Suprapubic skin (tissue), 4 donors: ENCODE measurements at regions not wholly inside any gene's neighbourhood (a gene's known extent, or its start where the extent isn't known, plus 50 kb on each side); places are given as distances from the start of the nearest gene placed in this dataset.

Experiments
- DNase-seq, 2 donors: peaks; one replicate each; pipeline ENCODE4 v3.0.0-alpha.2; 2019; ENCODE audit warnings: low spot score in 2 of 2
- H3K27ac ChIP-seq: fragments of 200-600 bp; sonication (generic); one replicate; pipeline ENCODE4 v1.5.1; 2019
- H3K27me3 ChIP-seq: fragments of 200-600 bp; sonication (generic); one replicate; pipeline ENCODE4 v1.5.1; 2019
- H3K36me3 ChIP-seq: fragments of 200-600 bp; sonication (generic); one replicate; pipeline ENCODE4 v1.5.1; 2019
- H3K4me1 ChIP-seq: fragments of 200-600 bp; sonication (generic); one replicate; pipeline ENCODE4 v1.5.1; 2019
- H3K4me3 ChIP-seq: fragments of 200-600 bp; sonication (generic); one replicate; pipeline ENCODE4 v1.5.1; 2019; ENCODE audit warnings: mild to moderate bottlenecking
- H3K9me3 ChIP-seq: fragments of 200-600 bp; sonication (generic); one replicate; pipeline ENCODE4 v1.5.1; 2019
- EP300 ChIP-seq: sonication (generic); formaldehyde crosslinking; IDR thresholded peaks from one replicate; pipeline ENCODE4 v1.6.1; 2017; ENCODE audit warnings: antibody characterized with exemption
- POLR2A ChIP-seq, 2 donors: fragments of 450-650 bp; IDR thresholded peaks; one replicate each; pipeline ENCODE4 v1.6.1; 2017; ENCODE audit warnings: antibody characterized with exemption in 2 of 2, mild to moderate bottlenecking in 2 of 2, moderate library complexity in 2 of 2
- POLR2AphosphoS5 ChIP-seq, 3 donors: sonication (generic); formaldehyde crosslinking; IDR thresholded peaks; one replicate each; pipeline ENCODE4 v1.6.1; 2017; ENCODE audit warnings: antibody characterized with exemption in 3 of 3
- WGBS: methylation state at CpG from one replicate; pipeline ENCODE4 v1.1.5; 2018; 5-methylcytosine and 5-hydroxymethylcytosine counted together
- TF ChIP-seq, protein P1 (sequence below), 2 donors: fragments of 200-600 bp in 1 of 2; fragments of 450-650 bp in 1 of 2; sonication (generic) in 1 of 2; IDR thresholded peaks; one replicate each; pipeline ENCODE4 v1.5.1; 2016 to 2019; ENCODE audit warnings: antibody characterized with exemption in 2 of 2, mild to moderate bottlenecking in 1 of 2, moderate library complexity in 1 of 2

GRCh38 chr5:57576317-57576716 lies 93.7 kb upstream of the ACTBL2 start:
- no peaks in the 10 kb centered on the region for H3K4me1 ChIP-seq
- WGBS, result 80% methylated on average over 6 of the region's 6 CpGs
- no peaks in the 10 kb centered on the region for H3K36me3 ChIP-seq
- no peaks in the 10 kb centered on the region for H3K9me3 ChIP-seq
- H3K4me3 ChIP-seq, result no peak overlapping the region
- H3K27ac ChIP-seq, result no peak overlapping the region
- TF ChIP-seq EP300 (no peak), POLR2A (IDR thresholded peaks at IDR 0.05) (no peak), POLR2AphosphoS5 (IDR thresholded peaks at IDR 0.05) (no peak)
- TF ChIP-seq, protein P1, sequence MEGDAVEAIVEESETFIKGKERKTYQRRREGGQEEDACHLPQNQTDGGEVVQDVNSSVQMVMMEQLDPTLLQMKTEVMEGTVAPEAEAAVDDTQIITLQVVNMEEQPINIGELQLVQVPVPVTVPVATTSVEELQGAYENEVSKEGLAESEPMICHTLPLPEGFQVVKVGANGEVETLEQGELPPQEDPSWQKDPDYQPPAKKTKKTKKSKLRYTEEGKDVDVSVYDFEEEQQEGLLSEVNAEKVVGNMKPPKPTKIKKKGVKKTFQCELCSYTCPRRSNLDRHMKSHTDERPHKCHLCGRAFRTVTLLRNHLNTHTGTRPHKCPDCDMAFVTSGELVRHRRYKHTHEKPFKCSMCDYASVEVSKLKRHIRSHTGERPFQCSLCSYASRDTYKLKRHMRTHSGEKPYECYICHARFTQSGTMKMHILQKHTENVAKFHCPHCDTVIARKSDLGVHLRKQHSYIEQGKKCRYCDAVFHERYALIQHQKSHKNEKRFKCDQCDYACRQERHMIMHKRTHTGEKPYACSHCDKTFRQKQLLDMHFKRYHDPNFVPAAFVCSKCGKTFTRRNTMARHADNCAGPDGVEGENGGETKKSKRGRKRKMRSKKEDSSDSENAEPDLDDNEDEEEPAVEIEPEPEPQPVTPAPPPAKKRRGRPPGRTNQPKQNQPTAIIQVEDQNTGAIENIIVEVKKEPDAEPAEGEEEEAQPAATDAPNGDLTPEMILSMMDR (IDR thresholded peaks at IDR 0.05), result no peak
- H3K27me3 ChIP-seq, result no peaks in the 10 kb centered on the region
- DNase-seq, result no peak

GRCh38 chr5:57575839-57576238 lies 93.2 kb upstream of the ACTBL2 start:
- WGBS, result 91% methylated on average over 9 of the region's 9 CpGs
- Histone ChIP-seq H3K4me3 (no peak overlapping the region), H3K27me3 (no peaks in the 10 kb centered on the region), H3K27ac (no peak overlapping the region), H3K4me1 (no peaks in the 10 kb centered on the region), H3K36me3 (no peaks in the 10 kb centered on the region), H3K9me3 (no peaks in the 10 kb centered on the region)
- DNase-seq, result no peak
- TF ChIP-seq, protein P1 (IDR thresholded peaks at IDR 0.05), result no peak
- TF ChIP-seq POLR2AphosphoS5 (IDR thresholded peaks at IDR 0.05) (no peak), POLR2A (IDR thresholded peaks at IDR 0.05) (no peak), EP300 (no peak)

- no peaks in the 10 kb centered on the region for H3K36me3 ChIP-seq
- H3K9me3 ChIP-seq, result no peaks in the 10 kb centered on the region
- no peaks in the 10 kb centered on the region for H3K27me3 ChIP-seq
- DNase-seq, result no peak
- H3K27ac ChIP-seq, result no peak overlapping the region
- no peak overlapping the region for H3K4me3 ChIP-seq
- TF ChIP-seq POLR2AphosphoS5 (IDR thresholded peaks at IDR 0.05), result no peak
- TF ChIP-seq, protein P1 (IDR thresholded peaks at IDR 0.05), result no peak
- no peak for TF ChIP-seq POLR2A (IDR thresholded peaks at IDR 0.05)
- no peak for TF ChIP-seq EP300
- no peaks in the 10 kb centered on the region for H3K4me1 ChIP-seq
Measured at GRCh38 chr5:57572461-57572860, 89.8 kb upstream of the ACTBL2 start.

DNA sequence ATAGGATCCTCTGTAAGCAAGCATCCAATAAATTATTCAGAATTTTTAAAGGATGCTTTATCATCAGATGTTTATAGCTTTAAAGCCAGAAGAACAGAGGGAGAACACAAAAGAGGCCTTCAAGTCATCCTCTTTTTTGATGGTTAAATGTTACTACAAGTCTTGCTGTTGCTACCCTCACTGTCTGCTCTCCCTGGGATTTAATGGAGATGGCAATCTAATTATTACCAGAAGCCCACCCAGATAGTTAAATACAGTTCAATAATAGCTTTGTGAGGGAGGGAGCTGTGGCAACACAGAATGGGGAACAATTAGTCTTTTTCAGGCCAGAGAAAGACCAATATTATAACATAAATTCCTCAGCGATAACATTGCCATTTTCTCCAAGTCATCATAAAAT lies 87.0 kb upstream of the ACTBL2 start:
- no peak for DNase-seq
- TF ChIP-seq POLR2A (IDR thresholded peaks at IDR 0.05) (no peak), POLR2AphosphoS5 (IDR thresholded peaks at IDR 0.05) (no peak), EP300 (no peak)
- TF ChIP-seq, protein P1 (IDR thresholded peaks at IDR 0.05), result no peak
- 37% methylated on average over 1 of the region's 1 CpG for WGBS

DNA sequence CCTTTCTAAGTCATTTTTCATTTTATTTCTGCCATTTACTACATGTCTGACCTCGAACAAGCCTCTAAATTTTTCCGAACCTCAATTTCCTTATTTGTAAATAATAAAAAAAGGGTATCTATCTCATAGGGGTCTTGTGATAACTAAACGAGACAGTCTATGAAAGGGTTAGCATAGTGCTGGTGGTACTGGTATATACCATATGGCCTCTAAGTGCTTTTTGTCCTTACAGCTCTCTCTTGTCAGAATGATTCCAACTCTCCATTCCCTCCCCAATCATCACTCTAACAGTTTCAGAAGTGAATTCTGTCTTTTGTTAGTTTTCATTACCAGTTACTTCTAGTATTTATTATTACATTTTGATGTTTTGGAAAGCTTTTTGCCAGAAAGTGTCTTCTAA lies 85.5 kb upstream of the ACTBL2 start:
- H3K9me3 ChIP-seq, result no peaks in the 10 kb centered on the region
- 88% methylated on average over 3 of the region's 3 CpGs for WGBS
- H3K4me3 ChIP-seq, result no peak overlapping the region
- H3K36me3 ChIP-seq, result no peaks in the 10 kb centered on the region
- H3K27ac ChIP-seq, result no peak overlapping the region
- no peaks in the 10 kb centered on the region for H3K4me1 ChIP-seq
- H3K27me3 ChIP-seq, result no peaks in the 10 kb centered on the region
- TF ChIP-seq EP300 (no peak), POLR2A (IDR thresholded peaks at IDR 0.05) (no peak), POLR2AphosphoS5 (IDR thresholded peaks at IDR 0.05) (no peak)
- TF ChIP-seq, protein P1 (IDR thresholded peaks at IDR 0.05), result no peak
- DNase-seq, result no peak

More for the DNA sequence above, 87.0 kb upstream of the ACTBL2 start:
- H3K4me3 ChIP-seq, result no peak overlapping the region
- H3K9me3 ChIP-seq, result no peaks in the 10 kb centered on the region
- no peaks in the 10 kb centered on the region for H3K27me3 ChIP-seq
- H3K27ac ChIP-seq, result no peak overlapping the region
- H3K4me1 ChIP-seq, result no peaks in the 10 kb centered on the region
- H3K36me3 ChIP-seq, result no peaks in the 10 kb centered on the region
